ENCODE measurements at regions not wholly inside any gene's neighbourhood (a gene's known extent, or its start where the extent isn't known, plus 50 kb on each side); places are given as distances from the start of the nearest gene placed in this dataset.

DNA sequence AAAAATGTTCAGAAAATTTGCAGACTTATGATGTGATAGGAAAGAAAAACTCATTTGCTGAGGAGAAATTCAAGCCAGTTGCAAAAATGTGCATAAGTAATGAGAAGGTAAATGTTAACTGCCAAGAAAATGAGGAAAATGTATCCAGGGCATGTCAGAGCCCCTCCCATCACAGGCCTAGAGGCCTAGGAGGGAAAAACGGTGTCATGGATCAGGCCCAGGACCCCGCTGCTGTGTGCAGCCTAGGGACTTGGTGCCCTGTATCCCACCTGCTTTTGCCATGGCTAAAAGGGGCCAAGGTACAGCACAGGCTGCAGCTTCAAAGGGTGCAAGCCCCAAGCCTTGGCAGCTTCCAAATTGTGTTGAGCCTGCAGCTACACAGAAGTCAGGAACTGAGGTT lies 214.0 kb upstream of the ADGRL4 start:
- TF ChIP-seq GABPA (IDR thresholded peaks at IDR 0.05; ENCODE audit: low read depth), result no peak
- TF ChIP-seq, protein P1, sequence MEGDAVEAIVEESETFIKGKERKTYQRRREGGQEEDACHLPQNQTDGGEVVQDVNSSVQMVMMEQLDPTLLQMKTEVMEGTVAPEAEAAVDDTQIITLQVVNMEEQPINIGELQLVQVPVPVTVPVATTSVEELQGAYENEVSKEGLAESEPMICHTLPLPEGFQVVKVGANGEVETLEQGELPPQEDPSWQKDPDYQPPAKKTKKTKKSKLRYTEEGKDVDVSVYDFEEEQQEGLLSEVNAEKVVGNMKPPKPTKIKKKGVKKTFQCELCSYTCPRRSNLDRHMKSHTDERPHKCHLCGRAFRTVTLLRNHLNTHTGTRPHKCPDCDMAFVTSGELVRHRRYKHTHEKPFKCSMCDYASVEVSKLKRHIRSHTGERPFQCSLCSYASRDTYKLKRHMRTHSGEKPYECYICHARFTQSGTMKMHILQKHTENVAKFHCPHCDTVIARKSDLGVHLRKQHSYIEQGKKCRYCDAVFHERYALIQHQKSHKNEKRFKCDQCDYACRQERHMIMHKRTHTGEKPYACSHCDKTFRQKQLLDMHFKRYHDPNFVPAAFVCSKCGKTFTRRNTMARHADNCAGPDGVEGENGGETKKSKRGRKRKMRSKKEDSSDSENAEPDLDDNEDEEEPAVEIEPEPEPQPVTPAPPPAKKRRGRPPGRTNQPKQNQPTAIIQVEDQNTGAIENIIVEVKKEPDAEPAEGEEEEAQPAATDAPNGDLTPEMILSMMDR (IDR thresholded peaks at IDR 0.05; ENCODE audit: insufficient read depth, low read length), result no peak
